Smooth muscle cell (in vitro differentiated cells): ENCODE measurements at regions not wholly inside any gene's neighbourhood (a gene's known extent, or its start where the extent isn't known, plus 50 kb on each side); places are given as distances from the start of the nearest gene placed in this dataset.

Experiments
- DNase-seq: peaks from one replicate; lab custom pipeline; 2025; ENCODE audit not compliant: unreplicated experiment; lab: John Stamatoyannopoulos, UW
- H2AFZ ChIP-seq: fragments of 200-600 bp; sonication (generic); 2 replicates; pipeline ENCODE4 v1.6.0; 2016; ENCODE audit warnings: antibody characterized with exemption, low read depth, mild to moderate bottlenecking
- H3F3A ChIP-seq: fragments of 200-600 bp; sonication (generic); 2 replicates; pipeline ENCODE4 v1.6.0; 2017; ENCODE audit warnings: antibody characterized with exemption, low read depth
- H3K27ac ChIP-seq: fragments of 200-600 bp; sonication (generic); 2 replicates; pipeline ENCODE4 v1.5.1; 2016; ENCODE audit warnings: low read depth, mild to moderate bottlenecking
- H3K27me3 ChIP-seq: fragments of 200-600 bp; sonication (generic); 2 replicates; pipeline ENCODE4 v1.6.1; 2016; ENCODE audit warnings: low read depth, mild to moderate bottlenecking
- H3K36me3 ChIP-seq: fragments of 200-600 bp; sonication (generic); 2 replicates; pipeline ENCODE4 v1.5.1; 2016; ENCODE audit warnings: low read depth
- H3K4me1 ChIP-seq: fragments of 200-600 bp; sonication (generic); 2 replicates; pipeline ENCODE4 v1.5.1; 2016; ENCODE audit warnings: low read depth
- H3K4me2 ChIP-seq: fragments of 200-600 bp; sonication (generic); 2 replicates; pipeline ENCODE4 v1.6.0; 2016; ENCODE audit warnings: mild to moderate bottlenecking
- H3K4me3 ChIP-seq: fragments of 200-600 bp; sonication (generic); 2 replicates; pipeline ENCODE4 v1.5.1; 2016; ENCODE audit warnings: mild to moderate bottlenecking
- H3K79me2 ChIP-seq: fragments of 200-600 bp; sonication (generic); 2 replicates; pipeline ENCODE4 v1.6.0; 2016; ENCODE audit warnings: low read depth, mild to moderate bottlenecking
- H3K9ac ChIP-seq: fragments of 200-600 bp; sonication (generic); 2 replicates; pipeline ENCODE4 v1.6.0; 2016; ENCODE audit warnings: low read depth
- H3K9me3 ChIP-seq: fragments of 200-600 bp; sonication (generic); replicated peaks from 2 replicates; pipeline ENCODE4 v1.5.1; 2016; ENCODE audit warnings: low read depth
- H4K20me1 ChIP-seq: fragments of 200-600 bp; sonication (generic); 2 replicates; pipeline ENCODE4 v1.6.0; 2016; ENCODE audit warnings: low read depth
- WGBS: methylation state at CpG from one replicate; pipeline ENCODE4 v1.1.7; 2016; ENCODE audit warnings: low lambda C conversion rate; 5-methylcytosine and 5-hydroxymethylcytosine counted together
- TF ChIP-seq, protein P1 (sequence below): fragments of 200-600 bp; sonication (generic); IDR thresholded peaks from 2 replicates; pipeline ENCODE4 v1.5.1; 2017; ENCODE audit warnings: borderline replicate concordance, mild to moderate bottlenecking, antibody characterized with exemption; ENCODE audit not compliant: insufficient read depth, poor library complexity, severe bottlenecking

- no peaks in the 10 kb centered on the region for H3K4me1 ChIP-seq
- 25% methylated on average over 2 of the region's 2 CpGs for WGBS
- H3K79me2 ChIP-seq, result no peaks in the 10 kb centered on the region
- no peak for DNase-seq
- TF ChIP-seq, protein P1, sequence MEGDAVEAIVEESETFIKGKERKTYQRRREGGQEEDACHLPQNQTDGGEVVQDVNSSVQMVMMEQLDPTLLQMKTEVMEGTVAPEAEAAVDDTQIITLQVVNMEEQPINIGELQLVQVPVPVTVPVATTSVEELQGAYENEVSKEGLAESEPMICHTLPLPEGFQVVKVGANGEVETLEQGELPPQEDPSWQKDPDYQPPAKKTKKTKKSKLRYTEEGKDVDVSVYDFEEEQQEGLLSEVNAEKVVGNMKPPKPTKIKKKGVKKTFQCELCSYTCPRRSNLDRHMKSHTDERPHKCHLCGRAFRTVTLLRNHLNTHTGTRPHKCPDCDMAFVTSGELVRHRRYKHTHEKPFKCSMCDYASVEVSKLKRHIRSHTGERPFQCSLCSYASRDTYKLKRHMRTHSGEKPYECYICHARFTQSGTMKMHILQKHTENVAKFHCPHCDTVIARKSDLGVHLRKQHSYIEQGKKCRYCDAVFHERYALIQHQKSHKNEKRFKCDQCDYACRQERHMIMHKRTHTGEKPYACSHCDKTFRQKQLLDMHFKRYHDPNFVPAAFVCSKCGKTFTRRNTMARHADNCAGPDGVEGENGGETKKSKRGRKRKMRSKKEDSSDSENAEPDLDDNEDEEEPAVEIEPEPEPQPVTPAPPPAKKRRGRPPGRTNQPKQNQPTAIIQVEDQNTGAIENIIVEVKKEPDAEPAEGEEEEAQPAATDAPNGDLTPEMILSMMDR, result no peak
- H2AFZ ChIP-seq, result no peak overlapping the region
- peak overlapping the region; percentile 63 for H3K4me2 ChIP-seq
- H3K9me3 ChIP-seq, result no peaks in the 10 kb centered on the region
- peak overlapping the region; percentile 44 for H3K9ac ChIP-seq
- peaks cover 3% of the 10 kb centered on the region for H3F3A ChIP-seq
- H3K36me3 ChIP-seq, result no peaks in the 10 kb centered on the region
- H3K4me3 ChIP-seq, result no peak overlapping the region
- H3K27ac ChIP-seq, result peak overlapping the region; percentile 88
- no peaks in the 10 kb centered on the region for H4K20me1 ChIP-seq
- no peaks in the 10 kb centered on the region for H3K27me3 ChIP-seq
Observed at GRCh38 chr10:62736168-62736546, 68.4 kb upstream of the ADO start.

GRCh38 chr10:62738916-62739315 lies 65.6 kb upstream of the ADO start:
- Histone ChIP-seq H3K9ac (no peak overlapping the region), H3K9me3 (no peaks in the 10 kb centered on the region), H2AFZ (no peak overlapping the region), H3K79me2 (no peaks in the 10 kb centered on the region), H3K4me1 (no peaks in the 10 kb centered on the region), H3K4me3 (no peak overlapping the region), H4K20me1 (no peaks in the 10 kb centered on the region), H3K27ac (no peak overlapping the region), H3K27me3 (no peaks in the 10 kb centered on the region), H3K4me2 (no peak overlapping the region), H3K36me3 (no peaks in the 10 kb centered on the region), H3F3A (no peaks in the 10 kb centered on the region)
- WGBS, result 89% methylated on average over 3 of the region's 3 CpGs
- no peak for DNase-seq
- TF ChIP-seq, protein P1, result no peak

- no peak overlapping the region for H3K4me3 ChIP-seq
- TF ChIP-seq, protein P1, result no peak
Observed at GRCh38 chr10:62740885-62741745, 63.4 kb upstream of the ADO start.

DNA sequence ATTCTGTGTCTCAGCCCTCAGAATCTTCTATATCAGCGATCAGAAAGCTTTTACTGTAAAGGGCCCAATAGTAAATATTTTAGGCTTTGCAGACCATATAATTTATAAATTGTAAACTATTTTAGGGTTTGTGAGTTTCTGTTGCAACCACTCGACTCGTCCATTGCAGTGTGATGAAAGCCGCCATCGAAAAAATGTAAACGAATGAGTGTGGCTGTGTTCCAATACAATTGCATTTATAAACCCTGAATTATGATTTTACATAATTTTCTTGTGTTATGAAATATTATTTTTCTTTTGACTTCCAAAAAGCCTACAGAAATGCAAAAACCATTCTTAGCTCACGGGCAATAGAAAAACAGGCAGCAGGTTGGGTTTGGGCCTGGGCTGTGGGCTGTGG lies 62.5 kb upstream of the ADO start:
- Histone ChIP-seq H3K4me1 (no peaks in the 10 kb centered on the region), H4K20me1 (no peaks in the 10 kb centered on the region), H3F3A (no peaks in the 10 kb centered on the region), H3K4me3 (no peak overlapping the region), H3K27ac (no peak overlapping the region), H3K9ac (no peak overlapping the region), H3K79me2 (no peaks in the 10 kb centered on the region), H3K9me3 (no peaks in the 10 kb centered on the region), H2AFZ (no peak overlapping the region), H3K4me2 (no peak overlapping the region), H3K27me3 (no peaks in the 10 kb centered on the region), H3K36me3 (no peaks in the 10 kb centered on the region)
- 88% methylated on average over 7 of the region's 7 CpGs for WGBS
- TF ChIP-seq, protein P1, result no peak
- DNase-seq, result no peak

More at GRCh38 chr10:62740885-62741745, 63.4 kb upstream of the ADO start:
- H3K9ac ChIP-seq, result no peak overlapping the region
- H4K20me1 ChIP-seq, result no peaks in the 10 kb centered on the region
- no peaks in the 10 kb centered on the region for H3K9me3 ChIP-seq
- H3F3A ChIP-seq, result no peaks in the 10 kb centered on the region
- no peaks in the 10 kb centered on the region for H3K36me3 ChIP-seq
- DNase-seq, result no peak
- H3K4me2 ChIP-seq, result no peak overlapping the region
- H2AFZ ChIP-seq, result peak overlapping the region; percentile 26
- no peak overlapping the region for H3K27ac ChIP-seq
- H3K79me2 ChIP-seq, result no peaks in the 10 kb centered on the region
- 94% methylated on average over 5 of the region's 5 CpGs for WGBS
- no peaks in the 10 kb centered on the region for H3K4me1 ChIP-seq
- H3K27me3 ChIP-seq, result no peaks in the 10 kb centered on the region
